Upper lobe of left lung (tissue), 6 donors: ENCODE measurements at regions not wholly inside any gene's neighbourhood (a gene's known extent, or its start where the extent isn't known, plus 50 kb on each side); places are given as distances from the start of the nearest gene placed in this dataset.

ENCODE experiments used
- ATAC-seq, 2 donors: fragments of 200-7000 bp; cut with Tn5 transposase; one replicate each; pipeline ENCODE4 v1.9.1; 2022; ENCODE audit warnings: mild to moderate bottlenecking in 2 of 2, moderate library complexity in 2 of 2; ENCODE audit not compliant: low FRiP score in 2 of 2
- DNase-seq, 2 donors: peaks; one replicate each; pipeline ENCODE4 v3.0.0-alpha.2; 2019 to 2020
- H3K27ac ChIP-seq, 4 donors: fragments of 200-600 bp; sonication (generic); one replicate each; pipeline ENCODE4 v1.5.1; 2016 to 2019
- H3K27me3 ChIP-seq, 4 donors: fragments of 200-600 bp; sonication (generic); one replicate each; pipeline ENCODE4 v1.5.1; 2017 to 2019
- H3K36me3 ChIP-seq, 4 donors: fragments of 200-600 bp; sonication (generic); one replicate each; pipeline ENCODE4 v1.5.1; 2016 to 2019
- H3K4me1 ChIP-seq, 4 donors: fragments of 200-600 bp; sonication (generic); one replicate each; pipeline ENCODE4 v1.5.1; 2018 to 2019
- H3K4me3 ChIP-seq, 4 donors: fragments of 200-600 bp; sonication (generic); one replicate each; pipeline ENCODE4 v1.5.1; 2017 to 2019; ENCODE audit warnings: mild to moderate bottlenecking in 2 of 4, moderate library complexity in 1 of 4
- H3K9me3 ChIP-seq, 4 donors: fragments of 200-600 bp; sonication (generic); one replicate each; pipeline ENCODE4 v1.5.1; 2018 to 2019
- EP300 ChIP-seq, 4 donors: sonication (generic); formaldehyde crosslinking; IDR thresholded peaks; one replicate each; pipeline ENCODE4 v1.5.1; 2017; ENCODE audit warnings: antibody characterized with exemption in 4 of 4, control low read depth in 2 of 4
- POLR2A ChIP-seq, 4 donors: fragments of 450-650 bp; IDR thresholded peaks; one replicate each; pipeline ENCODE4 v1.5.1; 2016 to 2017; ENCODE audit warnings: antibody characterized with exemption in 4 of 4, mild to moderate bottlenecking in 2 of 4
- POLR2AphosphoS5 ChIP-seq, 2 donors: sonication (generic); formaldehyde crosslinking; IDR thresholded peaks; one replicate each; pipeline ENCODE4 v1.5.1; 2017; ENCODE audit warnings: antibody characterized with exemption in 2 of 2
- WGBS, 2 donors: methylation state at CpG; one replicate each; pipeline ENCODE4 v1.1.5; 2017 to 2018; 5-methylcytosine and 5-hydroxymethylcytosine counted together
- TF ChIP-seq, protein P1 (sequence below), 6 experiments: fragments of 450-650 bp in 4 of 6; fragments of 200-600 bp in 2 of 6; sonication (generic) in 2 of 6; IDR thresholded peaks; one replicate each; pipeline ENCODE4 v1.5.1; 2016 to 2019; ENCODE audit warnings: antibody characterized with exemption in 6 of 6
- donor health status: DM: no; HTN: no; CAD: no; lungs with moderate emphysema.
- donor health status: DM: no; HTN: yes; CAD: no; lungs with severe emphysema.

DNA sequence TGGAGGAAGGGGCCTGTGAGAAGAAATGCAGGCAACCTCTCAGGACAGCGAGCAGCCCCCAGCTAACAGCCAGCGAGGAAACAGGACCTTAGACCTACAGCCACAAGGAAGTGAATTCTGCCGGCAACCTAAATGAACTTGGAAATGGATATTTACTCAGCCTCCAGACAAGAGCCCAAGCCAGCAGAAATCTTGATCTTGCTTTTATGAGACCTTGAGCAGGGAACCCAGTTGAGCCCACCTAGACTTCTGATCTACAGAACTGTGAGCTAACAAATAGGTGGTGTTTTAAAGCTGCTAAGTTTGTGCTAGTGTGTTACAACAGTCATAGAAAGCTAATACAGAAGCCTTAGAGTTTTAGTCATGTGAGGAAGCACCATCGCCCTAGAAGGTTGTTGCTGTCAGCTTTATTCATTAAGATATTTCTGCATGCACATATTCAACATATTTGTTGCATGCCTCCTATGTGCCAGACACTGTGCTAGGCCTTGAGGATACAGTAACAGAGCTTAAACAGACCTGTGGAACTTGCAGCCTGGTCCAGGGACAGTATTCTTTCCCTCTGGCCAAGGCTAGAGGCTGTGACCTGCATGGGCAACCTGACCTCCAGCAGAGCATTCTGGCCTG lies 50.3 kb downstream of the NALF2 start:
- no peaks in the 10 kb centered on the region for H3K27me3 ChIP-seq
- H3K9me3 ChIP-seq = no peaks in the 10 kb centered on the region
- H3K4me3 ChIP-seq = no peak overlapping the region
- H3K36me3 ChIP-seq = no peaks in the 10 kb centered on the region
- no peaks in the 10 kb centered on the region for H3K4me1 ChIP-seq
- ATAC-seq = no peak
- DNase-seq = no peak
- no peak overlapping the region for H3K27ac ChIP-seq
- TF ChIP-seq POLR2AphosphoS5 (IDR thresholded peaks at IDR 0.05) (no peak), POLR2A (IDR thresholded peaks at IDR 0.05) (no peak), EP300 (IDR thresholded peaks at IDR 0.05) (no peak)
- TF ChIP-seq, protein P1, sequence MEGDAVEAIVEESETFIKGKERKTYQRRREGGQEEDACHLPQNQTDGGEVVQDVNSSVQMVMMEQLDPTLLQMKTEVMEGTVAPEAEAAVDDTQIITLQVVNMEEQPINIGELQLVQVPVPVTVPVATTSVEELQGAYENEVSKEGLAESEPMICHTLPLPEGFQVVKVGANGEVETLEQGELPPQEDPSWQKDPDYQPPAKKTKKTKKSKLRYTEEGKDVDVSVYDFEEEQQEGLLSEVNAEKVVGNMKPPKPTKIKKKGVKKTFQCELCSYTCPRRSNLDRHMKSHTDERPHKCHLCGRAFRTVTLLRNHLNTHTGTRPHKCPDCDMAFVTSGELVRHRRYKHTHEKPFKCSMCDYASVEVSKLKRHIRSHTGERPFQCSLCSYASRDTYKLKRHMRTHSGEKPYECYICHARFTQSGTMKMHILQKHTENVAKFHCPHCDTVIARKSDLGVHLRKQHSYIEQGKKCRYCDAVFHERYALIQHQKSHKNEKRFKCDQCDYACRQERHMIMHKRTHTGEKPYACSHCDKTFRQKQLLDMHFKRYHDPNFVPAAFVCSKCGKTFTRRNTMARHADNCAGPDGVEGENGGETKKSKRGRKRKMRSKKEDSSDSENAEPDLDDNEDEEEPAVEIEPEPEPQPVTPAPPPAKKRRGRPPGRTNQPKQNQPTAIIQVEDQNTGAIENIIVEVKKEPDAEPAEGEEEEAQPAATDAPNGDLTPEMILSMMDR (IDR thresholded peaks at IDR 0.05) = no peak
- WGBS, 2 donors = 61 to 68% methylated on average over 3 to 4 of the region's 4 CpGs

DNA sequence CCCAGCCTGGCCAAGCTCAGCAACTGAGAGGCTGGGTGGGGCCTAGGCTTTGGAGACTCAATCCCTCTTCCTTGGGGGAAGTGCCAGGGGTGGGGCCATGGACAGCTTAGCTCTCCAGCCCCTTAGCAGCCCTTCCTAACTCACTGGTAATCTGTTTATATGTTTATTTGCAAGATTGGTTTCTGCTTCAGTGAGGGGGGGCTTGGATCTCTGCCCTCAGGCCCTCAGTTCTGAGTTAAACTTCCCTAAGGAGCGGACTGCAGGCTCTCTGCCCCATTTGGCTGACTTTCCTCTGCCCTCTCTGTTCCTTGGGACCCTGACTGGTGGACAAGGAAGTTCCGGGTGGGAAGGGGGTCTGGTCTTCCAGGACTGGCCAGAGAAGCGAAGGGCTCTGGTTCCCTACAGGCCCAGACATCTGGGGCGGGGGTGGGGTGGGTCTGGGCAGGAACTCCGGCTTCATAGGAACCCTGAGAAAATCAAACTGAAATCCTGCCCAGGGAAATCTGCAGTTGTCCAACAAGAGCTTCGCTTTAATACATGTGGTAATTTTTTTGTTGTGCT lies 51.4 kb downstream of the NALF2 start:
- Histone ChIP-seq H3K27ac (no peak overlapping the region), H3K4me1 (no peaks in the 10 kb centered on the region), H3K4me3 (no peak overlapping the region), H3K9me3 (no peaks in the 10 kb centered on the region), H3K27me3 (no peaks in the 10 kb centered on the region), H3K36me3 (no peaks in the 10 kb centered on the region)
- no peak for DNase-seq
- no peak for ATAC-seq
- WGBS, 2 donors = 80 to 85% methylated on average over 1 to 6 of the region's 6 CpGs
- no peak for TF ChIP-seq POLR2AphosphoS5 (IDR thresholded peaks at IDR 0.05)
- TF ChIP-seq, protein P1 (IDR thresholded peaks at IDR 0.05) = no peak

DNA sequence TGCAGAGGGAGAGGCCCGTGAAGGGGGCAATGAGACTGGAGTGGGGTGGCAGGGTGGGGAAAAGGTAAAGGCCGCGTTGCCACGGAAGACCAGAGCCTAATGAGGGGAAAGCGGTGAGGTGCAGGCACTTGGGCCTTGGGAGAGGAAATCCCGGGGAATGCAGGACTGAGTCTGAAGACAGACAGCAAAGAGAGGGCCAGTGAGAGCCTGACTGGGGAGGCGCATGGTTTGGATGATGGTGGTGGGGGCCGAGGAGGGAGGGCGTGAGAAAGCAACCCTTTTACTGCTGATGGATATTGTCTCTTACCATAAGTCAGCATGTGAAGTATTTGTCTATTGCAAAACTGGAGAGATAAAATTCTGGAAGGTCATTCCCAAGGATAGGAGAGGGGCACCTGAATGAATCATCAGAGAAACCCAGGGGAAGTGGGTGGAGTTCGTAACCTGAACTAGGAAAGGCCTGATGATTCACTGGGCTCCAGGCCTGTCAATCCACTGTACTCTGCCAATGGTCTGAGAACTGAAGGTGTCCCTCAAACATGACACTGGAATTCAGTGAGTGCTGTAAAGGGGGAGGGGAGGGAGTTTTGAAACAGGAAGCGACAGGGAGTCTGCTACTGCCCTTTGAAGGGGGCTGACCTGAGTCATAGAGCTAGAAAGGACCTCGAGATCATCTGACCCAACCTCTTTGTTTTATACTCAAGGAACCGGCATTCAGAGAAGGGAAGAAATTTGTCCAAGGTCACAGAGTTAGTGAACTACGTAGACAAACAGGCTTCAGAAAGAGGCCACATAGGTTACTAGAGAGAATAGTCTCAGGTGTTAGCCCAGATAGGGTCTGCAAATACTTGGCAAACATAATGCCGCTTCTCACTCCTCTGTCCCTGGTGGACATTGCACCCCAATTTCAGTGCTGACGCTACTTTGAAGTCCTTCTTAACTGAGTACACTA lies 52.2 kb downstream of the NALF2 start:
- H3K4me1 ChIP-seq = no peaks in the 10 kb centered on the region
- H3K27me3 ChIP-seq = no peaks in the 10 kb centered on the region
- DNase-seq = peak in 1 of 2 donors; percentile 58
- peak in 1 of 2 donors; percentile 30 for ATAC-seq
- no peaks in the 10 kb centered on the region for H3K9me3 ChIP-seq
- H3K36me3 ChIP-seq = no peaks in the 10 kb centered on the region
- WGBS, 2 donors = 57 to 64% methylated on average over 14 to 16 of the region's 16 CpGs
- no peak overlapping the region for H3K27ac ChIP-seq
- H3K4me3 ChIP-seq = no peak overlapping the region
- TF ChIP-seq EP300 (IDR thresholded peaks at IDR 0.05) = no peak
- TF ChIP-seq POLR2A (IDR thresholded peaks at IDR 0.05) = no peak
- TF ChIP-seq, protein P1 (IDR thresholded peaks at IDR 0.05) = no peak
- no peak for TF ChIP-seq POLR2AphosphoS5 (IDR thresholded peaks at IDR 0.05)

DNA sequence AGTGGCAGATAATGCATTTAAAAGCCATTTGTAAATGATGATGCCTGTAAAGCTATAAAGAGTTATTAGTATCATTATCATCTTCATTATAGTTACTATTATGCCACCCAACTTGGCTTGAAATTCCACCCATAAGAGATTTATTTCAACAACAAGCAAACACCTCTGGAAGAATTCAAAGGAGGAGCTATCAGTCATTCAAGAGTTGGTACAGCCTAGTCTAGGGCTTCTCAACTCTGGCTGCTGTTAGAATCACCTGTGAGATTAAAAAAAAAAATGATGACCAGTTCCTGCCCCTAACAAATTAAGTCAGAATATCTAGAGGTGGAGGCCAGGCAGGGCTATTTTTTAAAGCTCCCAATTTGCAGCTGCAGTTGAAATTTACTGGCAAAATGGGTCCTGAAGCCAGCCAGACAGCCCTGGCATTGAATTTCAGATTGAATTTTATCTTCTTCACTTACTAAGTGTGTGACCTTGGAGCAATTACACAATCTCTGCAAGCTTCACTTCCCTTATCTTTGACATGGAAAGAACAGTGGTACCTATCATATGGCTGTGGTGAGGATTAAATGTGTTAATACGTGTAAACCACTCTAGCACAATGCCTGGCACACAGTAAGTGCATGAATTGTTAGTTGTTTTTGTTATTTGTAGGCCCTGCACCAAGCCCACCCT lies 52.9 kb upstream of the EDA start:
- TF ChIP-seq, protein P1 (IDR thresholded peaks at IDR 0.05) = no peak
- TF ChIP-seq POLR2AphosphoS5 (IDR thresholded peaks at IDR 0.05) = no peak
- TF ChIP-seq POLR2A (IDR thresholded peaks at IDR 0.05) = no peak
- TF ChIP-seq EP300 (IDR thresholded peaks at IDR 0.05) = no peak
- no peaks in the 10 kb centered on the region for H3K36me3 ChIP-seq
- ATAC-seq (no peak), DNase-seq (no peak)
- WGBS, 2 donors = 30% methylated on average over 1 of the region's 1 CpG; no CpG with 5 or more reads in 1 of the 2 donors
- no peaks in the 10 kb centered on the region for H3K27me3 ChIP-seq
- no peak overlapping the region for H3K4me3 ChIP-seq
- no peaks in the 10 kb centered on the region for H3K4me1 ChIP-seq
- no peak overlapping the region for H3K27ac ChIP-seq
- H3K9me3 ChIP-seq = no peaks in the 10 kb centered on the region
